ES-I3 (cell line): ENCODE measurements at regions not wholly inside any gene's neighbourhood (a gene's known extent, or its start where the extent isn't known, plus 50 kb on each side); places are given as distances from the start of the nearest gene placed in this dataset.
"Not testable (repeated sequence)": the region's sequence is repeated elsewhere in the genome, so short reads cannot be mapped to it uniquely, and the experiment has no call there.

Experiments
- H3K36me3 ChIP-seq: 2 replicates; pipeline ENCODE4 v1.6.1; 2013; ENCODE audit warnings: mild to moderate bottlenecking, low read length, control low read depth, moderate library complexity; ENCODE audit not compliant: insufficient read depth
- H3K4me1 ChIP-seq: 2 replicates; pipeline ENCODE4 v1.6.1; 2013; ENCODE audit warnings: mild to moderate bottlenecking, control low read depth, low read length; ENCODE audit not compliant: insufficient read depth
- H3K9ac ChIP-seq: 2 replicates; pipeline ENCODE4 v1.6.1; 2013; ENCODE audit warnings: low read depth, mild to moderate bottlenecking, low read length, moderate library complexity
- H3K9me3 ChIP-seq: 2 replicates; pipeline ENCODE4 v1.6.1; 2013; ENCODE audit warnings: mild to moderate bottlenecking, low read length, moderate library complexity; ENCODE audit not compliant: control insufficient read depth, insufficient read depth

- Histone ChIP-seq H3K9me3 (no peaks in the 10 kb centered on the region), H3K4me1 (no peaks in the 10 kb centered on the region), H3K9ac (peak overlapping the region; percentile 17; the same call in 1 of the 2 replicates), H3K36me3 (no peaks in the 10 kb centered on the region; the same call in 1 of the 2 replicates)
Measured at GRCh38 chr21:36260030-36260787, 59.8 kb upstream of the MORC3 start.

GRCh38 chr21:36260802-36261201, 59.2 kb upstream of the MORC3 start:
- no peak overlapping the region for H3K9ac ChIP-seq
- no peaks in the 10 kb centered on the region for H3K4me1 ChIP-seq
- H3K9me3 ChIP-seq: no peaks in the 10 kb centered on the region
- H3K36me3 ChIP-seq: no peaks in the 10 kb centered on the region; the same call in 1 of the 2 replicates

GRCh38 chr21:36261459-36261858, 58.5 kb upstream of the MORC3 start:
- H3K36me3 ChIP-seq: no peaks in the 10 kb centered on the region
- H3K4me1 ChIP-seq: no peaks in the 10 kb centered on the region
- no peak overlapping the region for H3K9ac ChIP-seq
- H3K9me3 ChIP-seq: no peaks in the 10 kb centered on the region

GRCh38 chr21:36263797-36264196, 56.2 kb upstream of the MORC3 start:
- Histone ChIP-seq H3K4me1 (no peaks in the 10 kb centered on the region), H3K36me3 (no peaks in the 10 kb centered on the region; the same call in 1 of the 2 replicates), H3K9me3 (no peaks in the 10 kb centered on the region; the same call in 1 of the 2 replicates), H3K9ac (no peak overlapping the region)

GRCh38 chr21:36265431-36265830, 54.6 kb upstream of the MORC3 start:
- Histone ChIP-seq H3K9ac (no peak overlapping the region), H3K36me3 (no peaks in the 10 kb centered on the region; the same call in 1 of the 2 replicates), H3K9me3 (no peaks in the 10 kb centered on the region; the same call in 1 of the 2 replicates), H3K4me1 (no peaks in the 10 kb centered on the region)

- H3K4me1 ChIP-seq, H3K9me3 ChIP-seq, H3K9ac ChIP-seq, H3K36me3 ChIP-seq: not testable (repeated sequence)
Measured at GRCh38 chr21:36267828-36268227, 52.2 kb upstream of the MORC3 start.

- H3K36me3 ChIP-seq, H3K9ac ChIP-seq, H3K4me1 ChIP-seq, H3K9me3 ChIP-seq: not testable (repeated sequence)
Measured at GRCh38 chr21:36268264-36268663, 51.7 kb upstream of the MORC3 start.
